GM21825 (cell line): ENCODE measurements at regions not wholly inside any gene's neighbourhood (a gene's known extent, or its start where the extent isn't known, plus 50 kb on each side); places are given as distances from the start of the nearest gene placed in this dataset.

Source experiments
- ATAC-seq: cut with Tn5 transposase; IDR thresholded peaks from one replicate; pipeline ENCODE4 v1.9.1; 2021; ENCODE audit warnings: mild to moderate bottlenecking, moderate library complexity; ENCODE audit not compliant: unreplicated experiment

GRCh38 chr2:34099377-34099776, 500.3 kb upstream of the FAM98A start:
- ATAC-seq = no peak

- no peak for ATAC-seq
Measured at GRCh38 chr2:34098256-34098655, 499.2 kb upstream of the FAM98A start.

GRCh38 chr2:34096562-34097171, 497.6 kb upstream of the FAM98A start:
- ATAC-seq = peak; percentile 81

- ATAC-seq = no peak
Measured at GRCh38 chr2:34093790-34094189, 494.7 kb upstream of the FAM98A start.

GRCh38 chr2:34070196-34070595, 471.1 kb upstream of the FAM98A start:
- no peak for ATAC-seq

- ATAC-seq = no peak
Measured at GRCh38 chr2:34069604-34070003, 470.5 kb upstream of the FAM98A start.

GRCh38 chr2:34050413-34050812, 451.3 kb upstream of the FAM98A start:
- no peak for ATAC-seq

- no peak for ATAC-seq
Measured at GRCh38 chr2:34045101-34045655, 446.1 kb upstream of the FAM98A start.

- ATAC-seq = no peak
Measured at GRCh38 chr2:34037886-34038285, 438.8 kb upstream of the FAM98A start.

GRCh38 chr2:34037157-34037556, 438.1 kb upstream of the FAM98A start:
- no peak for ATAC-seq

- ATAC-seq = no peak
Measured at GRCh38 chr2:34031097-34031496, 432.0 kb upstream of the FAM98A start.

GRCh38 chr2:34030273-34030672, 431.2 kb upstream of the FAM98A start:
- no peak for ATAC-seq

GRCh38 chr2:34029073-34029472, 430.0 kb upstream of the FAM98A start:
- ATAC-seq = no peak

GRCh38 chr2:34025196-34025595, 426.1 kb upstream of the FAM98A start:
- no peak for ATAC-seq

- ATAC-seq = peak; percentile 73
Measured at GRCh38 chr2:34012715-34013302, 413.7 kb upstream of the FAM98A start.

- ATAC-seq = no peak
Measured at GRCh38 chr2:34011684-34012083, 412.6 kb upstream of the FAM98A start.

- no peak for ATAC-seq
Measured at GRCh38 chr2:34005901-34006300, 406.8 kb upstream of the FAM98A start.

GRCh38 chr2:34004936-34005335, 405.8 kb upstream of the FAM98A start:
- ATAC-seq = no peak

- ATAC-seq = no peak
Measured at GRCh38 chr2:34003795-34004194, 404.7 kb upstream of the FAM98A start.

- ATAC-seq = no peak
Measured at GRCh38 chr2:34001557-34001956, 402.5 kb upstream of the FAM98A start.

GRCh38 chr2:33984131-33984530, 385.0 kb upstream of the FAM98A start:
- no peak for ATAC-seq

- ATAC-seq = no peak
Measured at GRCh38 chr2:33978471-33978870, 379.4 kb upstream of the FAM98A start.

- ATAC-seq = no peak
Measured at GRCh38 chr2:33975498-33975897, 376.4 kb upstream of the FAM98A start.
